Fibroblast of mammary gland (primary cell): ENCODE measurements at regions not wholly inside any gene's neighbourhood (a gene's known extent, or its start where the extent isn't known, plus 50 kb on each side); places are given as distances from the start of the nearest gene placed in this dataset.

Experiments
- DNase-seq: peaks from one replicate; pipeline ENCODE4 v3.0.0-alpha.2; 2010; ENCODE audit warnings: low read depth
- H3K4me3 ChIP-seq: 2 replicates; pipeline ENCODE4 v1.5.1; 2011; ENCODE audit warnings: low read depth, mild to moderate bottlenecking, low read length, moderate library complexity; ENCODE audit not compliant: control insufficient read depth
- CTCF ChIP-seq: conservative IDR thresholded peaks from 2 replicates; pipeline ENCODE4 v1.5.1; 2011; ENCODE audit warnings: low read depth, low read length, inconsistent platforms; ENCODE audit not compliant: control insufficient read depth, insufficient read depth

DNA sequence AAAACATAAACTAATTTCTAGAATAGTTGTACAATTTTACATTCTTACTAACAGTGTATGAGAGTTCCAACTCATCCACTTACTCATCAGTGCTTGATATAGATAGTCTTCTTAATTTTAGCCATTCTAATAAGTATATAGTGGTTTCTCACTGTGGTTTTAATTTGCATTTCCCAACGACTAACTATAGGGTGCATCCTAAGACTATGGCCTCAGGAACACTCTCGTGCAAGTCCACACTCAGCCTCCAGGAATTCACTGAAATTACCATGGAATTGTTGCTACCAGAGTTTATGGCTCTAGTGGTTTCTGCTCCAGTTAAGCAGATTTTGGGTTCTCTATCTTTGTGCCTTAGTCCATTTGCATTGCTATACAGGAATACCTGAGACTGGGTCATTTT is 60.1 kb upstream of the GUCY1A2 start:
- TF ChIP-seq CTCF = no peak
- no peak for DNase-seq
- H3K4me3 ChIP-seq = no peak overlapping the region

- H3K4me3 ChIP-seq = no peak overlapping the region
- no peak for TF ChIP-seq CTCF
- no peak for DNase-seq
These were observed 58.6 kb upstream of the GUCY1A2 start for GRCh38 chr11:107076832-107077231.

GRCh38 chr11:107071129-107071528 is 52.9 kb upstream of the GUCY1A2 start:
- no peak for TF ChIP-seq CTCF
- DNase-seq = no peak
- no peak overlapping the region for H3K4me3 ChIP-seq
